GM19395 (cell line): ENCODE measurements at regions not wholly inside any gene's neighbourhood (a gene's known extent, or its start where the extent isn't known, plus 50 kb on each side); places are given as distances from the start of the nearest gene placed in this dataset.
"Not testable (repeated sequence)": the region's sequence is repeated elsewhere in the genome, so short reads cannot be mapped to it uniquely, and the experiment has no call there.

ENCODE experiments used
- ATAC-seq: cut with Tn5 transposase; IDR thresholded peaks from one replicate; pipeline ENCODE4 v1.9.1; 2021; ENCODE audit warnings: mild to moderate bottlenecking, moderate library complexity; ENCODE audit not compliant: unreplicated experiment

GRCh38 chr7:119964788-119965542 is 308.0 kb upstream of the KCND2 start:
- ATAC-seq = no peak

GRCh38 chr7:119967221-119967620 is 305.8 kb upstream of the KCND2 start:
- no peak for ATAC-seq

GRCh38 chr7:119968411-119968810 is 304.6 kb upstream of the KCND2 start:
- ATAC-seq = not testable (repeated sequence)

- no peak for ATAC-seq
Measured at GRCh38 chr7:119969054-119969453, 303.9 kb upstream of the KCND2 start.

DNA sequence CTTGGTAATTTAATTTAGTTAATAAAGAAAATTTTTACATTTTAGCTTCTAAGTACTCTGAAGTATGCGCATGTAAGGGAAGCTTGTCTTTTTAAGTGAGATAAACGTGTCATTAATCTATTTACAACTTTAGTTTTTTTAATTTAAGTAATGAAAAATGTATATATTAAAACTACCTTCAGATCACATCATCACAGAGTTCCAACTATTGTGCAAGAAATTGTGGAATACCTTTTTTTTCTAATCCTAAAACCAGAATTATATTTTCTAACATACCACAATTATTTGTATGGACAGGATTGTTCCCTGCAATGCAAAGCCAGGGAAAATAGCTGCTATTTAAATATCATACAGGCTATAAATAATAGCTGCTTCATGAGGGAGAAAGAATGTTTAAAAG is 303.2 kb upstream of the KCND2 start:
- no peak for ATAC-seq

DNA sequence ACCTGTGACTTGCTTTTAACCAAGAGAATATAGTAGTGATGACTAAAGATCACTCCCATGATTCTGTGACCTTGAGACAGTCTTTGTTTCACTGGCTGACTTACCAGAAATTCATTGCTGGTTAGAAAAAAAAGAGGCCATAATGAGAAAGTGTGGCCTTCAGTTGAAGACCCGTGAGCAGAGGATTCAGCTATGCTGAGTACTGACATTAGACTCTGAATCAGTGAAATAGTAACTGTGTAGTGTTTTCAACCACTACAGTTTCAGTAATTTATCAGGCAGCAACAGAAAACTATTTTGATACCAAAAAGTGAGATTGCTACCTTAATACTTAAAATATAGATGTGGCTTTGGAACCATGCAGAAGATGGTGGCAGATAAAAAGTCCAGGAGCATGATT is 298.0 kb upstream of the KCND2 start:
- peak; percentile 91 for ATAC-seq

- no peak for ATAC-seq
Measured at GRCh38 chr7:119982884-119983283, 290.1 kb upstream of the KCND2 start.

DNA sequence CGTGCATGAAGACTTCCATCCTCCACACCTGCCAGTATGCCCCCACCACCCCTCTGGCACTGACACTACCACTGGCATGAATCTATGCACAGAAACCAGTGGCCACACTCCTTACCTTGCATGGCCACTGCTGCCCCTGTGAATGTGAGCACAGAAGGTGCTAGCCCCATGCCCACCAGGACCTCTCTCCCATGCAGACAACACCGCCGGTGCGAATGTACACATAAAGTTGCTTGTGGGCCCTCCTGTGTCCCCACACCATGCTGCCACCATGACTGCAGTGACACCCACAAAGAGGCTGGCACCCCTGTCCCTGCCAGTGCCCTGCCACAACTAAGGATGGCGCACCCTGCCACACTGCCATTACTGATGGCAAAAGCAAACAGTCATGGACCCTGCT is 289.5 kb upstream of the KCND2 start:
- no peak for ATAC-seq

GRCh38 chr7:119984247-119984646 is 288.7 kb upstream of the KCND2 start:
- no peak for ATAC-seq

DNA sequence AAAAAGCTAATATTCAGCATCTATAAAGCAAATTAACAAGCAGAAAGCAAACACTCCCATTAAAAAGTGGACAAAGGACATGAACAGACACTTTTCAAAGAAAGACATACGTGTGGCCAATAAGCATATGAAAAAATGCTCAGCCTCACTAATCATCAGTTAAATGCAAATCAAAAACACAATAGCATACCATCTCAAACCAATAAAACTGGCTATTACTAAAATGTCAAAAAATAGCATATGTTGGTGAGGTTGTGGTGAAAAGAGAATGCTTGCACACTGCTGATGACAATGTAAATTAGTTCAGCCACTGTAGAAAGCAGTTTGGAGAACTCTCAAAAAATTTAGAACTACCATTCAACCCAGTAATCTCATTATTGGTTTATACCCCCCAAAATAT is 284.6 kb upstream of the KCND2 start:
- ATAC-seq = no peak

- ATAC-seq = no peak
Measured at GRCh38 chr7:119994928-119995327, 278.0 kb upstream of the KCND2 start.

- peak; percentile 81 for ATAC-seq
Measured at GRCh38 chr7:119996634-119997033, 276.3 kb upstream of the KCND2 start.

- ATAC-seq = no peak
Measured at GRCh38 chr7:119999738-120000475, 273.1 kb upstream of the KCND2 start.

DNA sequence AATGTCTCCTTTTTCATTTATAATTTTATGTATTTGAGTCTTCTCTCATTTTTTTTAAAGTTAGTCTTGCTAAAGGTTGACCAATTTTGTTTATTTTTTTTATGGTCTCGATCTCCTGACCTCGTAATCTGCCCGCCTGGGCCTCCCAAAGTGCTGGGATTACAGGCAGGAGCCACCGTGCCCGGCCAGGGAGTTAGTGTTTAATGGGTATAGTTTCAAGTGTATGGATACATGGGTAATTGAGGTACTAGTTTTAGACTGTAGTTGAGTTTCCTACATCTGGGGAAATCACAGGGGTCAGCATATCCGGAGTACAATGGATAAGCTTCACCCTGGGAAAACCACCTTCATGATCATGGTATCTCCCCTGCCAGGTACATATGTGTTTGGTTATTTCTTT is 267.3 kb upstream of the KCND2 start:
- no peak for ATAC-seq

DNA sequence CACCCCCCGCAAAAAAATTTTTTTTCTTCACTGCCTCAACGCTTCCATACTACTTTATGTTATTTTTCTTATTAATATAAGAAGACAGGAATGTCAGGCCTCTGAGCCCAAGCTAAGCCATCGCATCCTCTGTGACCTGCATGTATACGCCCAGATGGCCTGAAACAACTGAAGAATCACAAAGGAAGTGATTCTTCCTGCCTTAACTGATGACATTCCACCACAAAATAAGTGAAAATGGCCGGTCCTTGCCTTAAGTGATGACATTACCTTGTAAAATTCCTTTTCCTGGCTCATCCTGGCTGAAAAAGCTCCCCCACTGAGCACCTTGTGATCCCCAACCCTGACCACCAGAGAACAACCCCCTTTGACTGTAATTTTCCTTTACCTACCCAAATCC is 258.7 kb upstream of the KCND2 start:
- not testable (repeated sequence) for ATAC-seq

DNA sequence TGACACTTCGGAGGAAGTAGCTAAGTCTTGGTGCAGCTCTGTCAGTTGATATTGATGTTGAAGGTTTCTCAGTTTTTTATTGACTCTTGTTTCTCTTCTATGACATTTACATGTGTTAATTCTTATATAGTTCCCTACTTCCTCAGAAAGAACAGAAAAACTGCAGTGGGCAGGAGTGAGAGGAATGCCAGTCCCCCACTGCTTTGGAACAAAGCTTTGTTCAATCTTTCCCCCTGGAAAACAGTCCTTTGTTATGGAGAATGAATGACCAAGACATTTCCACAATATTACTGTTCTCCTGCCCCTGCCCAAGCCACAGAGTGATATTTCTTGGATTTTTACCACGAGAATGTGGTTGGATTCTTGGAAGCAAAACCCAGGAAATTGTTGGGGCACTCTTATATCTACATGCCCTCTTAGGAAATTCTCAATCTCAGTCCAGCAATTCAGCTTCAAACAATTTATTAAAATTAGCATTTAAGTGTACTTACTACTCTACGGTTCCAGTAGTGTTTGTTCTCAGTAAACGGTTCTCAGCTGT is 258.0 kb upstream of the KCND2 start:
- ATAC-seq = no peak

DNA sequence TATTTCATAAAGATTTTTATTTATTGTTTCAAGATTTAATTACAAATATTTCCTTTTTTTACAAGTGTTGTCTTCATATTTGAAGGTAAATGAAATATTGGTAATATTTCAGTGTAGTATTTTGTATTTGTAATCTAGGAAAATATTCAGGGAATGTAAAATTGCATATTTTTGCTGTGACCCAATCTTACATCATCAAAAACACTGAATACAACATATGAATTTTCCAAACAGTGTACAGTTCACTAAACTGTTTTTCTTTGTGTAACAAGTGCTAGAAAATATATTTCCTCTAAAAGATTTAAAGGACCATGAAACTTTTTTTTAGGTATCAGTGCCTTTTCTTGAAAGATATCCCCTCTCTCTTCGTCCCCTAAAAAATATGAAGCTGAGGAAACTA is 251.9 kb upstream of the KCND2 start:
- no peak for ATAC-seq

- ATAC-seq = no peak
Measured at GRCh38 chr7:120023494-120024167, 249.3 kb upstream of the KCND2 start.

- ATAC-seq = no peak
Measured at GRCh38 chr7:120028636-120029035, 244.3 kb upstream of the KCND2 start.

DNA sequence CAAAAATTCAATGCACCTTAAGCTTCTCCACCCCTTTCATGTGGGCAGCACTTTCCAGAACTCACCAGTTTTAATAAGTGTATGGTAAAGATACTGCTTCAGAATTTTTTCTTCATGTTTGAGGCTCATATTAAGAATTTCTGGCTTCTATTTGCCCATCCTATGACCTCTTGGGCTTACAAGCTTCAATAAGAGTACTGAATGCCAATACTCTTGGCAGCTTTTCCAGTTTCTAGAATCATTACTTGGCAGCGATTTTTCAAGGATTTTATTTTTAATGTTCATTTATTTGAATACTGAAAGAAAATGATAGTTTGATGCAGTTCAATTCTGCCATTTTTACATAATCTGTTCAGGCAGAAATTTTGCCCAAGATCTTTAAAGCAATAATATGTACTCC is 242.1 kb upstream of the KCND2 start:
- no peak for ATAC-seq

GRCh38 chr7:120033114-120033513 is 239.9 kb upstream of the KCND2 start:
- no peak for ATAC-seq

DNA sequence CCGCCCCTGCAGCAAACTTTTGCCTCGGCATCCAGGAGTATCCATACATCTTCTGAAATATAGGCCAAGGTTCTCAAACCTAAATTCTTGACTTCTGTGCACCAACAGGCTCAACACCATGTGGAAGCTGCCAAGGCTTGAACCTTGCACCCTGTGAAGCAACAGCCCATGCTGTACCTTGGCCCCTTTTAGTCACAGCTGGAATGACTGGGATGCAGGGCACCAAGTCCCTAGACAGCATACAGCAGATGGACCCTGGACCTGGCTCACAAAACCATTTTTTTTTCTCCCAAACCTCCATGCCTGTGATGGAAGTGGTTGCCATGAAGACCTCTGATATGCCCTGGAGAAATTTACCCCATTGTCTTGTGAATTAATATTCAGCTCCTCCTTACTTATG is 233.8 kb upstream of the KCND2 start:
- no peak for ATAC-seq
